GM12873 (cell line): ENCODE measurements at regions not wholly inside any gene's neighbourhood (a gene's known extent, or its start where the extent isn't known, plus 50 kb on each side); places are given as distances from the start of the nearest gene placed in this dataset.

Experiments
- CTCF ChIP-seq: IDR thresholded peaks from 2 replicates; pipeline ENCODE4 v1.5.1; 2012; ENCODE audit warnings: low read depth, mild to moderate bottlenecking, moderate library complexity, low read length, control low read depth; ENCODE audit not compliant: insufficient read depth; ENCODE audit errors: missing control alignments

- no peak for TF ChIP-seq CTCF
Observed at GRCh38 chrX:64758047-64758446, 218.2 kb downstream of the ZC4H2 start.

DNA sequence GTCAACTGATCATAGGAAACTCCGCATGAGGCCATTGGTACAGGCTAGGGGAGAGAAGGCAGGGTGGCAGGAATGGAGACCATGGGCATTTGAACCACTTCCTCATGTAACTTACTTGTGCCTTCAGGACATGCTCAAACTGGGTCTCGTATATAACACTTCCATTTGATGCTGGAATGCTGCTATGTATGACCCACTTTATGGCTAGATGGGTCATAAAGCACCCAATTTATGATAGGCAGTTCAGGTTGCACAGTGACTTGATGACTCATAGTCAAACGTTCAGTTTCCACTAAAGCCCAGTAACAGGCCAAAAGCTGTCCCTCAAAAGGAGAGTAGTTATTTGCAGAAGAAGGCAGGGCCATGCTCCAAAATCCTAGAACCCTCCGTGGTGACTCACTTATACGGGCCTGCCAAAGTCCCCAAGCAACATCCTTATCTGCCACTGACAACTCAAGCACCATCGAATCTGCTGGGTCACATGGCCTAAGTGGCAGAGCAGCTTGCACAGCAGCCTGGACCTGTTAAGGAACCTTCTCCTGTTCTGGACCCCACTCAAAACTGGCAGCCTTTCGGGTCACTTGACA lies 236.4 kb downstream of the ZC4H2 start:
- TF ChIP-seq CTCF = no peak

DNA sequence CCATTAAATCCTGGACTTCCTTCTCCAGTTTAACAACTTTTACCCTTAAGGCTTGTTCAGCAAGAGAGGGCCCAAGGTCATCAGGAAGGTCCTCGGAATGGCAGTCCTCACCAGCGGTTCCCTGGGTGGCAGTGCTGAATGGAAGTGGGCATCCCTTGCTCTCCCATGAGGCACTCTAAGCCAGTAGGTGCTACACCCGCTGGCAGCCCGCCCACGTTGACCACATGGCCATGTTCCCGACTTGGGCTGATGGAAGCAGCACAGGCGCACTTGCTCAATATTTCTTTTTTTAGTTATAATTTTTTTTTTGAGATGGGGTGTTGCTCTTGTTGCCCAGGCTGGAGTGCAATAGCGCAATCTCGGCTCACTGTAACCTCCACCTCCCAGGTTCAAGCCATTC lies 277.9 kb downstream of the ZC4H2 start:
- TF ChIP-seq CTCF = no peak

GRCh38 chrX:64662876-64663275 lies 267.6 kb upstream of the MTMR8 start:
- no peak for TF ChIP-seq CTCF

GRCh38 chrX:64642482-64642881 lies 247.2 kb upstream of the MTMR8 start:
- peak; percentile 57 for TF ChIP-seq CTCF
